Gastroesophageal sphincter (tissue), 2 donors: ENCODE measurements at regions not wholly inside any gene's neighbourhood (a gene's known extent, or its start where the extent isn't known, plus 50 kb on each side); places are given as distances from the start of the nearest gene placed in this dataset.

Experiments
- POLR2A ChIP-seq, 2 donors: fragments of 450-650 bp; IDR thresholded peaks; one replicate each; pipeline ENCODE4 v1.6.1; 2017; ENCODE audit warnings: antibody characterized with exemption in 2 of 2, mild to moderate bottlenecking in 2 of 2, moderate library complexity in 1 of 2
- POLR2AphosphoS5 ChIP-seq: sonication (generic); formaldehyde crosslinking; IDR thresholded peaks from one replicate; pipeline ENCODE4 v1.6.1; 2017; ENCODE audit warnings: antibody characterized with exemption

- TF ChIP-seq POLR2AphosphoS5: no peak
- TF ChIP-seq POLR2A (IDR thresholded peaks at IDR 0.05): no peak
Measured at GRCh38 chr11:70762810-70763209, 364.5 kb downstream of the CTTN start.
